HCT116 (cell line): ENCODE measurements at regions not wholly inside any gene's neighbourhood (a gene's known extent, or its start where the extent isn't known, plus 50 kb on each side); places are given as distances from the start of the nearest gene placed in this dataset.

Experiments used
- ATAC-seq: fragments of 200-7000 bp; cut with Tn5 transposase; 2 replicates; pipeline ENCODE4 v1.9.1; 2020; ENCODE audit warnings: mild to moderate bottlenecking, moderate library complexity
- BruUV-seq: library from RNA; stranded (reverse); fragments of 400-500 nt; replicated peaks from 2 replicates; lab custom pipeline; 2021; lab: Mats Ljungman, UMichigan
- CTCF ChIA-PET: fragments of 300-600 bp; sonication (Branson Sonifier 250); formaldehyde crosslinking; loops from one replicate; lab custom pipeline; 2021; ENCODE audit warnings: antibody characterized with exemption; lab: Charles Lee
- POLR2A ChIA-PET: fragments of 300-600, 350-600 bp; sonication (Branson Sonifier 250); formaldehyde crosslinking; loops from one replicate; lab custom pipeline; 2021; ENCODE audit warnings: antibody characterized with exemption; lab: Charles Lee
- RAD21 ChIA-PET, 2 experiments: fragments of 300-600 bp; sonication (Branson Sonifier 250); formaldehyde crosslinking; loops; one replicate each; lab custom pipeline; 2023; ENCODE audit warnings: low total read pairs in 2 of 2; ENCODE audit not compliant: uncharacterized antibody in 2 of 2, unreplicated experiment in 2 of 2, low non-redundant PET in 1 of 2; lab: Charles Lee
- DNase-seq: peaks from one replicate; pipeline ENCODE4 v3.0.0-alpha.2; 2010; ENCODE audit warnings: low read depth, low spot score
- H2AFZ ChIP-seq: fragments of 200-600 bp; shearing (Covaris generic), sonication (generic); 2 replicates; pipeline ENCODE4 v1.6.1; 2017; ENCODE audit warnings: low read depth, mixed run types, mixed read lengths, antibody characterized with exemption, low read length; ENCODE audit not compliant: poor library complexity, severe bottlenecking
- H3K27ac ChIP-seq: 2 replicates; pipeline ENCODE4 v1.5.1; 2012; ENCODE audit warnings: low read depth, low read length
- H3K27me3 ChIP-seq: fragments of 200-600 bp; sonication (generic); 2 replicates; pipeline ENCODE4 v1.6.1; 2016; ENCODE audit warnings: mixed run types, low read length, mixed read lengths; ENCODE audit not compliant: insufficient read depth
- H3K36me3 ChIP-seq, 2 experiments: fragments of 200-500 bp in 1 of 2; fragments of 200-600 bp in 1 of 2; sonication (Bioruptor generic) in 1 of 2; sonication (generic) in 1 of 2; 2 replicates each; pipeline versions ENCODE4 v1.5.1 to v1.6.1; 2014 to 2016; ENCODE audit warnings: low read length in 2 of 2, inconsistent platforms in 1 of 2, mixed read lengths in 1 of 2, mixed run types in 1 of 2; ENCODE audit not compliant: insufficient read depth in 2 of 2, control insufficient read depth in 1 of 2
- H3K4me1 ChIP-seq, 2 experiments: fragments of 200-600 bp in 1 of 2; sonication (generic) in 1 of 2; 2 replicates each; pipeline versions ENCODE4 v1.5.1 to v1.6.1; 2012 to 2017; ENCODE audit warnings: low read length in 2 of 2, inconsistent platforms in 1 of 2, mild to moderate bottlenecking in 1 of 2, mixed read lengths in 1 of 2, mixed run types in 1 of 2, moderate library complexity in 1 of 2; ENCODE audit not compliant: insufficient read depth in 2 of 2, control insufficient read depth in 1 of 2
- H3K4me2 ChIP-seq: fragments of 200-600 bp; sonication (generic); 2 replicates; pipeline ENCODE4 v1.6.1; 2017; ENCODE audit warnings: mixed run types, low read length, mixed read lengths
- H3K4me3 ChIP-seq, 2 experiments: fragments of 200-600 bp in 1 of 2; sonication (generic) in 1 of 2; replicated peaks in 1 of 2; 2 replicates each; pipeline ENCODE4 v1.5.1; 2011 to 2016; ENCODE audit warnings: low read length in 2 of 2, control low read depth in 1 of 2, low read depth in 1 of 2, mild to moderate bottlenecking in 1 of 2, mixed read lengths in 1 of 2, mixed run types in 1 of 2
- H3K79me2 ChIP-seq: fragments of 200-600 bp; sonication (generic); 2 replicates; pipeline ENCODE4 v1.6.1; 2017; ENCODE audit warnings: mild to moderate bottlenecking, mixed run types, low read length, moderate library complexity, mixed read lengths; ENCODE audit not compliant: insufficient read depth
- H3K9ac ChIP-seq: fragments of 200-600 bp; sonication (generic); 2 replicates; pipeline ENCODE4 v1.6.1; 2016; ENCODE audit warnings: low read length, mixed read lengths
- H3K9me2 ChIP-seq: fragments of 200-600 bp; sonication (generic), shearing (Covaris generic); 2 replicates; pipeline ENCODE4 v1.6.1; 2017; ENCODE audit warnings: mixed run types, mild to moderate bottlenecking, moderate library complexity; ENCODE audit not compliant: insufficient read depth
- H3K9me3 ChIP-seq, 2 experiments: fragments of 200-500 bp in 1 of 2; fragments of 200-600 bp in 1 of 2; sonication (Bioruptor generic) in 1 of 2; sonication (generic) in 1 of 2; 2 replicates each; pipeline ENCODE4 v1.6.1; 2014 to 2017; ENCODE audit warnings: low read length in 2 of 2, mixed read lengths in 2 of 2, inconsistent platforms in 1 of 2, low read depth in 1 of 2, mild to moderate bottlenecking in 1 of 2, mixed run types in 1 of 2, moderate library complexity in 1 of 2; ENCODE audit not compliant: control insufficient read depth in 1 of 2, insufficient read depth in 1 of 2
- H4K20me1 ChIP-seq: fragments of 200-600 bp; sonication (generic), shearing (Covaris generic); 2 replicates; pipeline ENCODE4 v1.6.1; 2017; ENCODE audit warnings: mixed run types, mild to moderate bottlenecking, moderate library complexity; ENCODE audit not compliant: insufficient read depth
- EZH2 ChIP-seq: fragments of 200-600 bp; sonication (generic); IDR thresholded peaks from 2 replicates; pipeline ENCODE4 v1.6.1; 2017; ENCODE audit warnings: antibody characterized with exemption, mixed run types
- POLR2A ChIP-seq: IDR thresholded peaks from 2 replicates; pipeline ENCODE4 v1.7.0; 2011; ENCODE audit warnings: borderline replicate concordance; ENCODE audit not compliant: insufficient read depth, insufficient read length; ENCODE audit errors: extremely low read depth
- intact Hi-C: fragments of 100-400 bp; cut with micrococcal nuclease; formaldehyde crosslinking; loops from 2 replicates; pipeline ENCODE4 v1.10.0; 2022
- TF ChIP-seq, protein P1 (sequence below), 3 experiments: fragments of 200-600 bp in 1 of 3; sonication (generic) in 1 of 3; IDR thresholded peaks in 2 of 3; conservative IDR thresholded peaks in 1 of 3; 2 replicates each; pipeline ENCODE4 v1.5.1; 2012 to 2017; ENCODE audit warnings: low read depth in 2 of 3, low read length in 2 of 3, antibody characterized with exemption in 1 of 3, borderline replicate concordance in 1 of 3, control low read depth in 1 of 3, mild to moderate bottlenecking in 1 of 3, mixed read lengths in 1 of 3, mixed run types in 1 of 3, moderate library complexity in 1 of 3; ENCODE audit not compliant: insufficient read depth in 1 of 3

DNA sequence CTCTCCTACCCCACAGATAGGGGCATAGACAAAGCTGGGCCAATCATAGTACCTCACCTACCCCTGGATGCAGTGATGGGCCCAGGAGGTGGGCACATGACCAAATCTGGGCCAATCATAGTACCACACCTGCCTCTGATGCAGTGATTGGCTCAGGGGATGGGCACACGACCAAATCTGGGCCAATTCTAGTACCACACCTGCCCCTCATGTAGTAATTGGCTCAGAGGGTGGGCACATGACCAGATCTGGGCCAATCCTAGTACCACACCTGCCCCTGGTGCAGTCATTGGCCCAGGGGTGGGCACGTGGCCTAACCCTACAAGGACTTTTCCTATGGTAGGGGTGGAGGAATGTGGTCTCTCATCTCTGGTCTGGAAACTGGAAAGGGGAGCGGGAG is 56.9 kb upstream of the MEF2A start:
- no peaks in the 10 kb centered on the region for H3K9me2 ChIP-seq
- intact Hi-C loops, result no loop called here
- H3K4me3 ChIP-seq, result no peak overlapping the region
- no peaks in the 10 kb centered on the region for H3K79me2 ChIP-seq
- no TSS peak for BruUV-seq
- no peak overlapping the region for H3K27ac ChIP-seq
- 0 out of 2 replicates have a peak, but pooled peaks have one; percentile 29 for ATAC-seq
- H3K4me1 ChIP-seq, result peaks cover 0 to 9% of the 10 kb centered on the region in 2 experiments; a peak in 1 of 4 replicates
- TF ChIP-seq POLR2A (no peak), EZH2 (no peak)
- TF ChIP-seq, all 23 proteins: peak for 0
- Histone ChIP-seq H3K9me3 (no peaks in the 10 kb centered on the region), H2AFZ (no peak overlapping the region), H3K36me3 (no peaks in the 10 kb centered on the region), H4K20me1 (no peaks in the 10 kb centered on the region), H3K9ac (no peak overlapping the region), H3K4me2 (no peak overlapping the region), H3K27me3 (no peaks in the 10 kb centered on the region)
- ChIA-PET RAD21 (no interaction called here), POLR2A (no interaction called here), CTCF (no interaction called here)
- no peak for DNase-seq

DNA sequence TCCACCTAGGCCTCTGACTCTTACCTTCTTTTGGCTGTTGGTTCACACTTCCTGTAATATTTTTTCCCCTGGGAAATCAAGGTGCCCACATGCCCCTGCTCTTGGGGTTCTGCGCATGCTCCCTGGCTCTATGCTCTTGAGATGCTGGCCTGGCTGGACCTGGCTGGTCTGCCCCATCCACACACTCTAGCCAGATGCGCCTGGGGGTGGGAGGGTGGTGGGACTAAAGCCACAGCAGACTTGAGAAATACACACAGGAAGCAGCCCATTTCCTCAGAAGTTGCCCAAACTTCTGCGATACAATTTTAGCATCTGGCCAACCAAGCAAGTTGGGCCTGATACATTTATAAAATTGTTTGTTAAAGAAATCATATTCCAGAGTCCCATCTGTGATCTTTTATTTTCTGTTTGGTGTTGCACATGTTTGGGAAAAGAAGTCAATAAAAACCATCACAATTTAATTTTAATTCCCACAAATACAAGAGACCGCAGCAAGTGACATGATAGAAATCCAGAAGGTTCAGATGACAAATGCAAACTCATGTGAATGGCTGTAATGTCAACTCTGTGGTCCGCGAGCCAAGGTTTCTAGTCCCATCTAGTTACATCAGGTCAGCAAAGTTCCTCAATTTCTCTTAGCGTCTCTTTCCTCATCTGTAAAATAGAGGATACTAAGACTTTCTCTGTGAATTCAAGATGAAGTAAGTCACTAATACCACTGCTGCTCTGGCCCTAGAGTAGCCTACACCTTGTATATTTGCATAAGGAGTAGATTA is 55.9 kb upstream of the MEF2A start:
- no peak for DNase-seq
- H3K9me2 ChIP-seq, result no peaks in the 10 kb centered on the region
- no peaks in the 10 kb centered on the region for H3K79me2 ChIP-seq
- POLR2A ChIA-PET, result no interaction called here
- H3K36me3 ChIP-seq, result no peaks in the 10 kb centered on the region
- H2AFZ ChIP-seq, result no peak overlapping the region
- H3K27me3 ChIP-seq, result no peaks in the 10 kb centered on the region
- no peaks in the 10 kb centered on the region for H3K9me3 ChIP-seq
- no peak overlapping the region for H3K4me3 ChIP-seq
- CTCF ChIA-PET, result no interaction called here
- no peak overlapping the region for H3K9ac ChIP-seq
- H3K4me1 ChIP-seq, result peaks cover 0 to 4% of the 10 kb centered on the region in 2 experiments; a peak in 1 of 4 replicates
- no peaks in the 10 kb centered on the region for H4K20me1 ChIP-seq
- RAD21 ChIA-PET, result no interaction called here
- intact Hi-C loops, result no loop called here
- no peak overlapping the region for H3K4me2 ChIP-seq
- no TSS peak for BruUV-seq
- H3K27ac ChIP-seq, result no peak overlapping the region
- TF ChIP-seq, protein P1, sequence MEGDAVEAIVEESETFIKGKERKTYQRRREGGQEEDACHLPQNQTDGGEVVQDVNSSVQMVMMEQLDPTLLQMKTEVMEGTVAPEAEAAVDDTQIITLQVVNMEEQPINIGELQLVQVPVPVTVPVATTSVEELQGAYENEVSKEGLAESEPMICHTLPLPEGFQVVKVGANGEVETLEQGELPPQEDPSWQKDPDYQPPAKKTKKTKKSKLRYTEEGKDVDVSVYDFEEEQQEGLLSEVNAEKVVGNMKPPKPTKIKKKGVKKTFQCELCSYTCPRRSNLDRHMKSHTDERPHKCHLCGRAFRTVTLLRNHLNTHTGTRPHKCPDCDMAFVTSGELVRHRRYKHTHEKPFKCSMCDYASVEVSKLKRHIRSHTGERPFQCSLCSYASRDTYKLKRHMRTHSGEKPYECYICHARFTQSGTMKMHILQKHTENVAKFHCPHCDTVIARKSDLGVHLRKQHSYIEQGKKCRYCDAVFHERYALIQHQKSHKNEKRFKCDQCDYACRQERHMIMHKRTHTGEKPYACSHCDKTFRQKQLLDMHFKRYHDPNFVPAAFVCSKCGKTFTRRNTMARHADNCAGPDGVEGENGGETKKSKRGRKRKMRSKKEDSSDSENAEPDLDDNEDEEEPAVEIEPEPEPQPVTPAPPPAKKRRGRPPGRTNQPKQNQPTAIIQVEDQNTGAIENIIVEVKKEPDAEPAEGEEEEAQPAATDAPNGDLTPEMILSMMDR (IDR thresholded peaks at IDR 0.05 in 2 of 3, conservative IDR thresholded peaks at IDR 0.05 in 1 of 3; ENCODE audit: borderline replicate concordance in 1 of 3, insufficient read depth in 1 of 3, low read depth in 2 of 3, low read length in 2 of 3), result no peak
- no peak for TF ChIP-seq POLR2A
- no peak for ATAC-seq
